SK-N-SH (cell line): ENCODE measurements at regions not wholly inside any gene's neighbourhood (a gene's known extent, or its start where the extent isn't known, plus 50 kb on each side); places are given as distances from the start of the nearest gene placed in this dataset.

Source experiments
- CTCF ChIA-PET: fragments of 300-600, 350-600 bp; formaldehyde crosslinking; extraction: SDS; loops from one replicate; lab custom pipeline; 2021; lab: Yijun Ruan, JAX
- POLR2A ChIA-PET: fragments of 350-600 bp; sonication (Branson Sonifier 250); formaldehyde crosslinking; extraction: SDS; loops from one replicate; lab custom pipeline; 2020; ENCODE audit warnings: antibody characterized with exemption, inconsistent platforms; lab: Yijun Ruan, JAX
- DNase-seq: peaks from one replicate; pipeline ENCODE4 v3.0.0; 2012
- H2AFZ ChIP-seq: fragments of 200-600 bp; sonication (generic); 2 replicates; pipeline ENCODE4 v1.8.1; 2016; ENCODE audit warnings: antibody characterized with exemption, mild to moderate bottlenecking, low read depth
- H3F3A ChIP-seq: fragments of 200-600 bp; sonication (generic); replicated peaks from 2 replicates; pipeline ENCODE3; 2016; ENCODE audit warnings: antibody characterized with exemption, mild to moderate bottlenecking; ENCODE audit not compliant: insufficient read depth
- H3K27ac ChIP-seq, 2 experiments: fragments of 200-500 bp in 1 of 2; fragments of 200-600 bp in 1 of 2; sonication (Bioruptor generic) in 1 of 2; sonication (generic), shearing (Covaris generic) in 1 of 2; 2 replicates each; pipeline versions ENCODE4 v1.5.1 to v1.6.1; 2014 to 2016; ENCODE audit warnings: low read depth in 2 of 2, inconsistent platforms in 1 of 2, low read length in 1 of 2, mild to moderate bottlenecking in 1 of 2, mixed read lengths in 1 of 2
- H3K27me3 ChIP-seq: fragments of 200-600 bp; sonication (generic), shearing (Covaris generic); 2 replicates; pipeline ENCODE4 v1.6.1; 2016; ENCODE audit warnings: mixed run types; ENCODE audit not compliant: insufficient read depth
- H3K36me3 ChIP-seq, 2 experiments: fragments of 200-500 bp in 1 of 2; fragments of 200-600 bp in 1 of 2; sonication (Bioruptor generic) in 1 of 2; sonication (generic) in 1 of 2; replicated peaks in 1 of 2; 2 replicates each; pipeline versions ENCODE3 to v1.5.1; 2014 to 2016; ENCODE audit warnings: low read length in 1 of 2, mild to moderate bottlenecking in 1 of 2; ENCODE audit not compliant: insufficient read depth in 2 of 2, control insufficient read depth in 1 of 2
- H3K4me1 ChIP-seq, 2 experiments: fragments of 200-500 bp in 1 of 2; fragments of 200-600 bp in 1 of 2; sonication (Bioruptor generic) in 1 of 2; sonication (generic), shearing (Covaris generic) in 1 of 2; 2 replicates each; pipeline versions ENCODE4 v1.5.1 to v1.6.1; 2014 to 2016; ENCODE audit warnings: low read depth in 1 of 2, low read length in 1 of 2, mixed run types in 1 of 2; ENCODE audit not compliant: insufficient read depth in 2 of 2, control insufficient read depth in 1 of 2
- H3K4me2 ChIP-seq: fragments of 200-600 bp; sonication (generic), shearing (Covaris generic); 2 replicates; pipeline ENCODE4 v1.6.1; 2017; ENCODE audit warnings: mixed run types
- H3K4me3 ChIP-seq, 2 experiments: fragments of 200-500 bp in 1 of 2; fragments of 200-600 bp in 1 of 2; sonication (Bioruptor generic) in 1 of 2; sonication (generic), shearing (Covaris generic) in 1 of 2; 2 replicates each; pipeline versions ENCODE4 v1.5.1 to v1.8.1; 2014 to 2016; ENCODE audit warnings: low read depth in 2 of 2, inconsistent platforms in 1 of 2, low read length in 1 of 2, mild to moderate bottlenecking in 1 of 2, mixed read lengths in 1 of 2, moderate library complexity in 1 of 2
- H3K79me2 ChIP-seq: fragments of 200-600 bp; sonication (generic); 2 replicates; pipeline ENCODE4 v1.8.1; 2017; ENCODE audit warnings: mild to moderate bottlenecking; ENCODE audit not compliant: insufficient read depth
- H3K9ac ChIP-seq: fragments of 200-600 bp; sonication (generic); 2 replicates; pipeline ENCODE4 v1.6.1; 2017; ENCODE audit warnings: mixed run types
- H3K9me2 ChIP-seq: fragments of 200-600 bp; sonication (generic); 2 replicates; pipeline ENCODE4 v1.6.1; 2017; ENCODE audit warnings: mixed run types
- H3K9me3 ChIP-seq: fragments of 200-600 bp; sonication (generic); 2 replicates; pipeline ENCODE4 v1.6.1; 2017; ENCODE audit warnings: mixed run types, mild to moderate bottlenecking, moderate library complexity
- H4K20me1 ChIP-seq: fragments of 200-600 bp; sonication (generic); 2 replicates; pipeline ENCODE4 v1.6.1; 2017; ENCODE audit warnings: mild to moderate bottlenecking, mixed run types; ENCODE audit not compliant: insufficient read depth
- CTCF ChIP-seq: fragments of 200-600 bp; sonication (generic); IDR thresholded peaks from 2 replicates; pipeline ENCODE4 v1.6.1; 2017; ENCODE audit warnings: antibody characterized with exemption, mild to moderate bottlenecking, moderate library complexity
- FOSL2 ChIP-seq: IDR thresholded peaks from 2 replicates; pipeline ENCODE4 v1.4.0; 2012; ENCODE audit warnings: low read depth, mild to moderate bottlenecking, moderate library complexity, borderline replicate concordance
- GABPA ChIP-seq: IDR thresholded peaks from 2 replicates; pipeline ENCODE4 v1.4.0; 2012; ENCODE audit warnings: low read depth, mild to moderate bottlenecking
- GATA2 ChIP-seq: sonication (generic); formaldehyde crosslinking; IDR thresholded peaks from 2 replicates; pipeline ENCODE4 v1.5.0; 2020; ENCODE audit warnings: mild to moderate bottlenecking, missing genetic modification reagents
- JUND ChIP-seq: IDR thresholded peaks from 2 replicates; pipeline ENCODE4 v1.4.0; 2012
- POLR2AphosphoS5 ChIP-seq: IDR thresholded peaks from 2 replicates; pipeline ENCODE4 v1.6.1; 2012; ENCODE audit warnings: low read depth, low read length
- RAD21 ChIP-seq: IDR thresholded peaks from 2 replicates; pipeline ENCODE4 v1.6.1; 2012; ENCODE audit warnings: mild to moderate bottlenecking, low read length
- RCOR1 ChIP-seq: fragments of 150-350 bp; IDR thresholded peaks from 2 replicates; pipeline ENCODE4 v1.6.1; 2017; ENCODE audit warnings: antibody characterized with exemption, low read length
- REST ChIP-seq: IDR thresholded peaks from 2 replicates; pipeline ENCODE4 v1.6.1; 2012; ENCODE audit warnings: mild to moderate bottlenecking, low read depth, low read length, moderate library complexity
- WGBS: methylation state at CpG from one replicate; pipeline ENCODE4 v1.1.6; 2017; ENCODE audit warnings: low lambda C conversion rate; 5-methylcytosine and 5-hydroxymethylcytosine counted together

- Histone ChIP-seq H4K20me1 (no peaks in the 10 kb centered on the region), H3K27me3 (no peaks in the 10 kb centered on the region), H3K4me2 (no peak overlapping the region), H3K79me2 (no peaks in the 10 kb centered on the region), H3F3A (no peaks in the 10 kb centered on the region), H2AFZ (no peak overlapping the region), H3K4me3 (no peak overlapping the region), H3K36me3 (no peaks in the 10 kb centered on the region), H3K9me3 (no peaks in the 10 kb centered on the region), H3K9me2 (no peaks in the 10 kb centered on the region), H3K9ac (no peak overlapping the region), H3K4me1 (no peaks in the 10 kb centered on the region), H3K27ac (no peak overlapping the region)
- 42% methylated on average over 9 of the region's 13 CpGs for WGBS
- ChIA-PET POLR2A (no interaction called here), CTCF (interaction anchor here (0.6 to 2.0 kb wide), 2 partner anchors 10 to 591 kb away, joined by 3 to 7 read pairs; no protein-coding TSS in a partner anchor)
- DNase-seq: no peak
- TF ChIP-seq RAD21 (no peak), RCOR1 (no peak)
These were observed 60.0 kb upstream of the AJAP1 start for GRCh38 chr1:4594286-4594991.

- no peaks in the 10 kb centered on the region for H3K9me2 ChIP-seq
- no peak overlapping the region for H3K4me2 ChIP-seq
- H3K27me3 ChIP-seq: no peaks in the 10 kb centered on the region
- no peak for DNase-seq
- TF ChIP-seq REST (no peak), GATA2 (CRISPR knock-in tag) (no peak), JUND (no peak), FOSL2 (no peak), CTCF (no peak), POLR2AphosphoS5 (no peak), GABPA (no peak)
- no peaks in the 10 kb centered on the region for H3K9me3 ChIP-seq
- no peaks in the 10 kb centered on the region for H4K20me1 ChIP-seq
- 55% methylated on average over 11 of the region's 17 CpGs for WGBS
- H3K36me3 ChIP-seq: no peaks in the 10 kb centered on the region
- no peak overlapping the region for H3K4me3 ChIP-seq
- no peaks in the 10 kb centered on the region for H3K4me1 ChIP-seq
- no peak overlapping the region for H3K27ac ChIP-seq
- POLR2A ChIA-PET: no interaction called here
- CTCF ChIA-PET: interaction anchor here (2.0 kb wide), 1 partner anchor 11 kb away, joined by 7 read pairs; no protein-coding TSS in a partner anchor
- no peaks in the 10 kb centered on the region for H3K79me2 ChIP-seq
- no peak overlapping the region for H2AFZ ChIP-seq
- H3K9ac ChIP-seq: no peak overlapping the region
- H3F3A ChIP-seq: no peaks in the 10 kb centered on the region
These were observed 58.8 kb upstream of the AJAP1 start for GRCh38 chr1:4595341-4596225.
